GM23338 (cell line): ENCODE measurements at regions not wholly inside any gene's neighbourhood (a gene's known extent, or its start where the extent isn't known, plus 50 kb on each side); places are given as distances from the start of the nearest gene placed in this dataset.

ENCODE experiments used
- CTCF ChIP-seq, 2 experiments: fragments of 200-600 bp in 1 of 2; sonication (generic) in 1 of 2; conservative IDR thresholded peaks; 2 replicates each; pipeline versions ENCODE4 v1.5.1 to v1.6.1; 2016 to 2017; ENCODE audit warnings: antibody characterized with exemption in 2 of 2, low read depth in 2 of 2, mild to moderate bottlenecking in 2 of 2, moderate library complexity in 1 of 2
- JUNB ChIP-seq: IDR thresholded peaks from one replicate; pipeline ENCODE4 v1.6.1; 2016; ENCODE audit warnings: antibody characterized with exemption; ENCODE audit not compliant: unreplicated experiment
- NANOG ChIP-seq: IDR thresholded peaks from 2 replicates; pipeline ENCODE4 v1.6.1; 2016; ENCODE audit warnings: antibody characterized with exemption, borderline replicate concordance
- POLR2AphosphoS5 ChIP-seq: IDR thresholded peaks from 2 replicates; pipeline ENCODE4 v1.6.1; 2016; ENCODE audit warnings: antibody characterized with exemption, low read depth

DNA sequence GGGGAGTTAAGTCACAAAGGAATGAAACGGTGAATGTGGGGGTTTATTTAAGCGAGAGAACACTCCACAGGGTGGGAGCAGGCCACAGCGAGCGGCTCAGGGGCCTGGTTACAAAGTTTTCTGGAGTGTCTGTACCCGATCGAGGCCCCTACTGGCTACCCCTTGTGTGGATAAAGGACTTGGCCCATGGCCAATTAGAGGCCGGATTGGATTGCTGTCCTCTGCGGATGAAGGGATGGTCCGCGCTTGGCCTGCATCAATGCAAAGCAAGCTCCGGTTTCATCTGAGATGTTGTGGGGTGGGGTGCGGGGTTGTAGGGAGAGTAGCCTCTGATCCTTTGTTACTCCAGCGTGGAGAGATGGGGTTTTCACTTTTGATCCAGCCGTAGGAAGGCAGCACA is 1574.5 kb upstream of the TENM3 start:
- TF ChIP-seq CTCF (conservative IDR thresholded peaks at IDR 0.05; ENCODE audit: low read depth in 2 of 2), result no peak
- no peak for TF ChIP-seq POLR2AphosphoS5
- TF ChIP-seq NANOG, result no peak
- TF ChIP-seq JUNB, result no peak
